Upper lobe of left lung (tissue), 4 donors: ENCODE measurements at regions not wholly inside any gene's neighbourhood (a gene's known extent, or its start where the extent isn't known, plus 50 kb on each side); places are given as distances from the start of the nearest gene placed in this dataset.

ENCODE experiments used
- CTCF ChIP-seq, 6 experiments: fragments of 450-650 bp in 4 of 6; fragments of 200-600 bp in 2 of 6; sonication (generic) in 2 of 6; IDR thresholded peaks; one replicate each; pipeline ENCODE4 v1.5.1; 2016 to 2019; ENCODE audit warnings: antibody characterized with exemption in 6 of 6
- EP300 ChIP-seq, 4 donors: sonication (generic); formaldehyde crosslinking; IDR thresholded peaks; one replicate each; pipeline ENCODE4 v1.5.1; 2017; ENCODE audit warnings: antibody characterized with exemption in 4 of 4, control low read depth in 2 of 4
- POLR2AphosphoS5 ChIP-seq, 2 donors: sonication (generic); formaldehyde crosslinking; IDR thresholded peaks; one replicate each; pipeline ENCODE4 v1.5.1; 2017; ENCODE audit warnings: antibody characterized with exemption in 2 of 2

GRCh38 chr12:75883241-75883640 lies 148.3 kb downstream of the PHLDA1 start:
- TF ChIP-seq CTCF (IDR thresholded peaks at IDR 0.05) (no peak), EP300 (IDR thresholded peaks at IDR 0.05) (no peak), POLR2AphosphoS5 (IDR thresholded peaks at IDR 0.05) (no peak)
